ENCODE measurements at regions not wholly inside any gene's neighbourhood (a gene's known extent, or its start where the extent isn't known, plus 50 kb on each side); places are given as distances from the start of the nearest gene placed in this dataset.

GRCh38 chr6:5923840-5924239 lies 82.9 kb downstream of the NRN1 start:
- Histone ChIP-seq H4K20me1 (ENCODE audit: insufficient read depth, low read length) (no peaks in the 10 kb centered on the region), H3K4me2 (ENCODE audit: low read depth, low read length) (no peak overlapping the region), H3K9ac (ENCODE audit: low read length) (no peak overlapping the region), H3K4me1 (ENCODE audit: low read length) (no peaks in the 10 kb centered on the region), H3K9me3 (replicated peaks; ENCODE audit: insufficient read depth, low read length) (no peaks in the 10 kb centered on the region), H3K27ac (ENCODE audit: low read length) (no peak overlapping the region), H3K79me2 (ENCODE audit: low read length) (no peaks in the 10 kb centered on the region), H3K36me3 (replicated peaks; ENCODE audit: insufficient read depth, low read length) (no peaks in the 10 kb centered on the region), H3K4me3 (ENCODE audit: low read length) (no peak overlapping the region), H3F3A (ENCODE audit: insufficient read depth, low read length) (no peaks in the 10 kb centered on the region), H2AFZ (ENCODE audit: low read length) (no peak overlapping the region), H3K27me3 (replicated peaks; ENCODE audit: insufficient read depth, low read length) (no peaks in the 10 kb centered on the region), H3K9me2 (replicated peaks; ENCODE audit: insufficient read depth, low read length) (no peaks in the 10 kb centered on the region)
- DNase-seq: no peak
- TF ChIP-seq EZH2 (optimal IDR thresholded peaks at IDR 0.05; ENCODE audit: low read depth, low read length): no peak
- no peak for TF ChIP-seq EZH2phosphoT487 (IDR thresholded peaks at IDR 0.05; ENCODE audit: low read length)
- TF ChIP-seq CTCF (IDR thresholded peaks at IDR 0.05; ENCODE audit: low read length): no peak

DNA sequence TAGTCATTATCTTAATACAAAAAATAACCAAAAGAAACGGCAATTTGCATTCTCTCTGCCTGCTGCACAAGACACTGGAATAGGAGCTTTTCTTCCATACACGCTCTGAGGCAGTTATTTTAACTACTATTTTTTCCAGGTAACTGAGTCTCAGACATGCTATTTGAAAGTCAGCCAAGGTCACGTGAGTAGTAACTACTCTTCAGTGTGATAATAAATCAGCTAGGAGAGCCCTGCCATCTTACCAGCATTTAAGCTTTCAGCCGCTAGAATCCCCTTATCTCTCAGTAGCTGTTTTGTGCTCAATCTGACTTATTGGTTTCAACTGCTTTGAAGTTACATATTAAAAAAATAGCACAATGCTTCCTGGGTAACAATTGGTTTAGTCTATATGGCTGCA lies 84.5 kb downstream of the NRN1 start:
- DNase-seq: no peak
- H3K9ac ChIP-seq (ENCODE audit: low read length): no peak overlapping the region
- H3K9me3 ChIP-seq (replicated peaks; ENCODE audit: insufficient read depth, low read length): no peaks in the 10 kb centered on the region
- no peak overlapping the region for H3K4me3 ChIP-seq (ENCODE audit: low read length)
- no peaks in the 10 kb centered on the region for H4K20me1 ChIP-seq (ENCODE audit: insufficient read depth, low read length)
- no peaks in the 10 kb centered on the region for H3K4me1 ChIP-seq (ENCODE audit: low read length)
- H3K4me2 ChIP-seq (ENCODE audit: low read depth, low read length): no peak overlapping the region
- no peaks in the 10 kb centered on the region for H3K36me3 ChIP-seq (replicated peaks; ENCODE audit: insufficient read depth, low read length)
- TF ChIP-seq EZH2phosphoT487 (IDR thresholded peaks at IDR 0.05; ENCODE audit: low read length): no peak
- TF ChIP-seq EZH2 (optimal IDR thresholded peaks at IDR 0.05; ENCODE audit: low read depth, low read length): no peak
- no peak for TF ChIP-seq CTCF (IDR thresholded peaks at IDR 0.05; ENCODE audit: low read length)
- no peaks in the 10 kb centered on the region for H3K79me2 ChIP-seq (ENCODE audit: low read length)
- H3K27ac ChIP-seq (ENCODE audit: low read length): no peak overlapping the region
- H3K27me3 ChIP-seq (replicated peaks; ENCODE audit: insufficient read depth, low read length): no peaks in the 10 kb centered on the region
- no peaks in the 10 kb centered on the region for H3K9me2 ChIP-seq (replicated peaks; ENCODE audit: insufficient read depth, low read length)
- H2AFZ ChIP-seq (ENCODE audit: low read length): no peak overlapping the region
- no peaks in the 10 kb centered on the region for H3F3A ChIP-seq (ENCODE audit: insufficient read depth, low read length)

DNA sequence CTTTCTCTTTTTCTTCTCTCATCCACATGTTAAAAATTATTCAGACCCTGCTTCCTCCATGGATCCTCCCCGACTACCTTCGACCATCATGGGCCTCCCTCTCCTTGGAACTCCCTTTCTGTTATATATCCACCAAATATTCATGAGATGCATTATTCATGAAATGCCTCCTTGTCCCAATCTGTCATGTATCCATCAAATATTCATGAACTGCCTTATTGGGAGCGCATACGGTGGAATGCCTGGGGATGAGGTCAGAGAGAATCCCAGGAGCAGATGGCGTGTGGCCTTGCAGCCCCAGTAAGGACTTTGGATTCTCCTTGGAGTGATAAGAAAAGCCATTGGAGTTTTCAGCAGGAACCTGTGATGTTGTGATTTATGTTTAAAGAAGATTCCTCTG lies 97.0 kb downstream of the NRN1 start:
- no peaks in the 10 kb centered on the region for H3K27me3 ChIP-seq (replicated peaks; ENCODE audit: insufficient read depth, low read length)
- no peaks in the 10 kb centered on the region for H3K9me3 ChIP-seq (replicated peaks; ENCODE audit: insufficient read depth, low read length)
- no peaks in the 10 kb centered on the region for H4K20me1 ChIP-seq (ENCODE audit: insufficient read depth, low read length)
- no peak for TF ChIP-seq EZH2phosphoT487 (IDR thresholded peaks at IDR 0.05; ENCODE audit: low read length)
- no peak for TF ChIP-seq CTCF (IDR thresholded peaks at IDR 0.05; ENCODE audit: low read length)
- no peak for TF ChIP-seq EZH2 (optimal IDR thresholded peaks at IDR 0.05; ENCODE audit: low read depth, low read length)
- no peaks in the 10 kb centered on the region for H3F3A ChIP-seq (ENCODE audit: insufficient read depth, low read length)
- no peaks in the 10 kb centered on the region for H3K36me3 ChIP-seq (replicated peaks; ENCODE audit: insufficient read depth, low read length)
- no peak for DNase-seq
- no peak overlapping the region for H2AFZ ChIP-seq (ENCODE audit: low read length)
- no peaks in the 10 kb centered on the region for H3K4me1 ChIP-seq (ENCODE audit: low read length)
- H3K27ac ChIP-seq (ENCODE audit: low read length): no peak overlapping the region
- H3K4me2 ChIP-seq (ENCODE audit: low read depth, low read length): no peak overlapping the region
- no peaks in the 10 kb centered on the region for H3K9me2 ChIP-seq (replicated peaks; ENCODE audit: insufficient read depth, low read length)
- no peak overlapping the region for H3K4me3 ChIP-seq (ENCODE audit: low read length)
- no peak overlapping the region for H3K9ac ChIP-seq (ENCODE audit: low read length)
- H3K79me2 ChIP-seq (ENCODE audit: low read length): no peaks in the 10 kb centered on the region

Data from MM.1S (cell line).